K562 (cell line): ENCODE measurements at regions not wholly inside any gene's neighbourhood (a gene's known extent, or its start where the extent isn't known, plus 50 kb on each side); places are given as distances from the start of the nearest gene placed in this dataset.
"Not testable (repeated sequence)": the region's sequence is repeated elsewhere in the genome, so short reads cannot be mapped to it uniquely, and the experiment has no call there.

ENCODE experiments used
- ATAC-seq: fragments of 200-7000 bp; cut with Tn5 transposase; 3 replicates; pipeline ENCODE4 v1.9.1; 2020; ENCODE audit warnings: moderate library complexity
- BruUV-seq: library from RNA; stranded (reverse); fragments of 400-500 nt; replicated peaks from 2 replicates; lab custom pipeline; 2021; lab: Mats Ljungman, UMichigan
- CTCF ChIA-PET: fragments of 300-600 bp; formaldehyde crosslinking; extraction: SDS; loops from one replicate; lab custom pipeline; 2021; ENCODE audit warnings: low intra/inter-chr PET ratio; lab: Yijun Ruan, JAX
- POLR2A ChIA-PET: fragments of 300-600, 350-650 bp; sonication (Branson Sonifier 250); formaldehyde crosslinking; extraction: SDS; loops from one replicate; lab custom pipeline; 2021; ENCODE audit warnings: antibody characterized with exemption, inconsistent platforms; lab: Yijun Ruan, JAX
- DNase-seq, 4 experiments: peaks; one replicate each; pipeline versions ENCODE4 v3.0.0 to v3.0.0-alpha.2; 2011 to 2018; ENCODE audit warnings: low spot score in 3 of 4, mixed read lengths in 3 of 4; ENCODE audit errors: extremely low read depth in 1 of 4
- FAIRE-seq: peaks from 2 replicates; lab custom pipeline; 2011; peaks lifted over from hg19 to GRCh38; lab: Jason Lieb, UNC
- H2AFZ ChIP-seq: 2 replicates; pipeline ENCODE4 v1.6.0; 2011; ENCODE audit warnings: low read depth, low read length, control low read depth, inconsistent platforms
- H3K27ac ChIP-seq: fragments of 200-600 bp; 3 replicates; pipeline ENCODE4 v1.8.0; 2011; ENCODE audit warnings: low read depth, mild to moderate bottlenecking, control low read depth, inconsistent platforms, low read length, moderate library complexity, mixed read lengths; ENCODE audit errors: extremely low read depth
- H3K27me3 ChIP-seq, 2 experiments: fragments of 300-600 bp in 1 of 2; 2 replicates in 1 of 2; 3 replicates in 1 of 2; pipeline versions ENCODE4 v1.6.0 to v1.8.0; 2011; ENCODE audit warnings: inconsistent platforms in 2 of 2, low read length in 2 of 2, mild to moderate bottlenecking in 1 of 2, mixed read lengths in 1 of 2, moderate library complexity in 1 of 2; ENCODE audit not compliant: control insufficient read depth in 2 of 2, insufficient read depth in 2 of 2
- H3K36me3 ChIP-seq: fragments of 300-600 bp; 3 replicates; pipeline ENCODE4 v1.8.0; 2011; ENCODE audit warnings: mild to moderate bottlenecking, low read length, inconsistent platforms; ENCODE audit not compliant: control insufficient read depth, insufficient read depth
- H3K4me1 ChIP-seq, 2 experiments: fragments of 200-600 bp in 1 of 2; replicated peaks in 1 of 2; 2 replicates in 1 of 2; 3 replicates in 1 of 2; pipeline versions ENCODE4 v1.5.1 to v1.8.0; 2011; ENCODE audit warnings: inconsistent platforms in 2 of 2, low read length in 2 of 2, mild to moderate bottlenecking in 1 of 2, mixed read lengths in 1 of 2, moderate library complexity in 1 of 2; ENCODE audit not compliant: control insufficient read depth in 2 of 2, insufficient read depth in 2 of 2
- H3K4me2 ChIP-seq: 2 replicates; pipeline ENCODE4 v1.6.1; 2011; ENCODE audit warnings: low read length, control low read depth, inconsistent platforms, mixed read lengths; ENCODE audit not compliant: insufficient read depth
- H3K4me3 ChIP-seq: fragments of 200-600 bp; sonication (generic), shearing (Covaris generic); 2 replicates; pipeline ENCODE4 v1.5.1; 2016; ENCODE audit warnings: control low read depth, inconsistent platforms
- H3K79me2 ChIP-seq: fragments of 200-600 bp; 3 replicates; pipeline ENCODE4 v1.8.0; 2011; ENCODE audit warnings: low read length, inconsistent platforms; ENCODE audit not compliant: control insufficient read depth, insufficient read depth
- H3K9ac ChIP-seq, 2 experiments: 2 replicates each; pipeline versions ENCODE4 v1.6.0 to v1.6.1; 2011; ENCODE audit warnings: low read depth in 2 of 2, low read length in 2 of 2, control low read depth in 1 of 2, inconsistent platforms in 1 of 2, mild to moderate bottlenecking in 1 of 2, mixed read lengths in 1 of 2; ENCODE audit not compliant: insufficient read depth in 1 of 2
- H3K9me1 ChIP-seq: one replicate; pipeline ENCODE4 v1.6.0; 2011; ENCODE audit warnings: inconsistent platforms, mild to moderate bottlenecking, low read length, moderate library complexity; ENCODE audit not compliant: control insufficient read depth, insufficient read depth
- H3K9me3 ChIP-seq: replicated peaks from 2 replicates; pipeline ENCODE4 v1.5.1; 2011; ENCODE audit warnings: low read depth, low read length, inconsistent platforms; ENCODE audit not compliant: control insufficient read depth, insufficient read depth
- H4K20me1 ChIP-seq: replicated peaks from 2 replicates; pipeline ENCODE4 v1.6.1; 2011; ENCODE audit warnings: low read length, inconsistent platforms, mixed read lengths; ENCODE audit not compliant: control insufficient read depth, insufficient read depth
- C11orf30 ChIP-seq: fragments of 450-650 bp; IDR thresholded peaks from 2 replicates; pipeline ENCODE4 v1.6.1; 2016; ENCODE audit warnings: low read depth, mild to moderate bottlenecking
- MAFF ChIP-seq: IDR thresholded peaks from 2 replicates; pipeline ENCODE4 v1.6.1; 2012; ENCODE audit warnings: low read length, improper control_type of control experiment
- MAFG ChIP-seq: fragments of 450-650 bp; conservative IDR thresholded peaks from 2 replicates; pipeline ENCODE4 v1.6.1; 2016; ENCODE audit warnings: missing genetic modification characterization, missing compliant biosample characterization
- MAFK ChIP-seq: IDR thresholded peaks from 2 replicates; pipeline ENCODE4 v1.6.1; 2011; ENCODE audit warnings: low read length, improper control_type of control experiment
- ZNF316 ChIP-seq: fragments of 450-650 bp; IDR thresholded peaks from 2 replicates; pipeline ENCODE4 v1.6.1; 2016
- WGBS: fragments of 100-300 bp; shearing (Covaris generic); methylation state at CpG from one replicate; pipeline ENCODE4 v1.1.6; 2016; ENCODE audit warnings: low coverage, mixed read lengths; ENCODE audit not compliant: insufficient coverage; ENCODE audit errors: missing lambda C conversion rate; 5-methylcytosine and 5-hydroxymethylcytosine counted together
- in situ Hi-C: fragments of 300-500 bp; cut with MboI; formaldehyde crosslinking; loops from 4 replicates; pipeline ENCODE4 v1.15.0; 2018; ENCODE audit warnings: inconsistent platforms, mixed read lengths
- intact Hi-C: fragments of 100-400 bp; cut with micrococcal nuclease; formaldehyde crosslinking; loops from 2 replicates; pipeline ENCODE4 v1.14.2; 2022

GRCh38 chr15:17022040-17022439 is 3519.6 kb downstream of the GOLGA6L6 start:
- FAIRE-seq, result not testable (repeated sequence)
- WGBS, result 2% methylated on average over 4 of the region's 4 CpGs

More at GRCh38 chr15:17022040-17022439, 3519.6 kb downstream of the GOLGA6L6 start:
- not testable (repeated sequence) for H3K4me2 ChIP-seq, H3K79me2 ChIP-seq, H3K27me3 ChIP-seq, H4K20me1 ChIP-seq, H3K9ac ChIP-seq, H3K9me1 ChIP-seq
- TF ChIP-seq MAFF (peak; percentile 75), ZNF316 (peak; percentile 41; the same call in 1 of the 2 replicates), MAFG (tag) (peak; percentile 70), MAFK (peak; percentile 73), C11orf30 (0 out of 2 replicates have a peak, but pooled peaks have one; percentile 25)
- TF ChIP-seq, all 486 proteins: peak for 5; not testable (repeated sequence) for 481
- H3K4me3 ChIP-seq, H3K4me1 ChIP-seq, H2AFZ ChIP-seq, H3K36me3 ChIP-seq, POLR2A ChIA-PET, BruUV-seq, intact Hi-C loops, ATAC-seq, DNase-seq, in situ Hi-C loops, H3K27ac ChIP-seq, CTCF ChIA-PET, H3K9me3 ChIP-seq: not testable (repeated sequence)
